SKM-1 (cell line): ENCODE measurements at regions not wholly inside any gene's neighbourhood (a gene's known extent, or its start where the extent isn't known, plus 50 kb on each side); places are given as distances from the start of the nearest gene placed in this dataset.

Experiments
- DNase-seq: peaks from one replicate; lab custom pipeline; 2025; ENCODE audit not compliant: unreplicated experiment; lab: John Stamatoyannopoulos, UW

DNA sequence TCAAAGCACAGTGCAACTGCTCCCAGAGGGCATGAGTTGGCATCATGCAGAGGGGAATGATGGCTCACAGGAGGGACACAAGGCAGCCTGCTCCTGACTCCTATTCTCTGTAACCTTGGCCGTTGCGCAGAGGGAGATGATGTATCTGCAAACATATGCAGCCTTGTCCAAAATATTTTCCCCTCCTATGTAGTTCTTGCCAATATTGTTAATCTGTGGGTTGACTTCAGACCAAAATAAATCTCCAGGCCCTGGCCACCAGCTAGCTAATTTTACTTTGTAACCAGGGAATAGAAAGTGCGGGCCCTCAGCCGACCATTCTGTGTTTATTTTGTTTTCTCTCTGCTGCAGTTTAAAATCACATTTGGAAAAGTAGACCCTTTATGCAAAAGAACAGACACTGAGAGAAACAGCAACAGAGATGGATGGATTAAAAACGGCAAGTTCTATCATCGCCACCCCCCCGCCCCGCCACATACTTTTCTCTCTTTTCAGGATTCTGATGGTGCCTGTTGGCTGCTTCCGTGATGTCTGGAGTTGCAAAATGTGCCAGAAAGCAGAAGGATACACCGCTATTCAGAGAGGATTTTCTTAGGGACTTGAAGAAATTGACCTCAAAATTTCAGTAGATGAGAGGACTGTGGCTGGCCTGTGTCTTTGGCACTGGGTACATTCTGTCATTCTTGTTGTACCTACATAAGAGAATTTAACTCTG, 185.3 kb upstream of the BCOR start:
- DNase-seq: no peak

DNA sequence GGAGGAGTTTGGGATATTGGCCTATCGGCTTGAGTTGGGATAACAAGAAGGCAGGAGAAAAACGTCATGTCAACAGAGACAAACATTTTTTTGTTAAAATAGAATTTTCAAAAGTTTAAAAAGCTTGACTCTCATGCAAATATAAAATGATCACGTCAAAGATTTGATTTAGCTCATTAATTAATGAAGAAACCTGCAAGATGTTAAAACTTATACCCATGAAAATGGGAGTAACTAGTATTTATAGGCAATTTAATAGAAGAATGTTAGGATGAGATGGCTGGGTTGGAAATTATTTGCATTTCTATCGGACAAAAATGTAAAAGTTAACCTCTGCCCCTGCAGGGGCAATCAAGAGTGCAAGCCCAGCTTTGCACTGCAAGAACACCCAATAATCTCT, 184.6 kb upstream of the BCOR start:
- DNase-seq: no peak

DNA sequence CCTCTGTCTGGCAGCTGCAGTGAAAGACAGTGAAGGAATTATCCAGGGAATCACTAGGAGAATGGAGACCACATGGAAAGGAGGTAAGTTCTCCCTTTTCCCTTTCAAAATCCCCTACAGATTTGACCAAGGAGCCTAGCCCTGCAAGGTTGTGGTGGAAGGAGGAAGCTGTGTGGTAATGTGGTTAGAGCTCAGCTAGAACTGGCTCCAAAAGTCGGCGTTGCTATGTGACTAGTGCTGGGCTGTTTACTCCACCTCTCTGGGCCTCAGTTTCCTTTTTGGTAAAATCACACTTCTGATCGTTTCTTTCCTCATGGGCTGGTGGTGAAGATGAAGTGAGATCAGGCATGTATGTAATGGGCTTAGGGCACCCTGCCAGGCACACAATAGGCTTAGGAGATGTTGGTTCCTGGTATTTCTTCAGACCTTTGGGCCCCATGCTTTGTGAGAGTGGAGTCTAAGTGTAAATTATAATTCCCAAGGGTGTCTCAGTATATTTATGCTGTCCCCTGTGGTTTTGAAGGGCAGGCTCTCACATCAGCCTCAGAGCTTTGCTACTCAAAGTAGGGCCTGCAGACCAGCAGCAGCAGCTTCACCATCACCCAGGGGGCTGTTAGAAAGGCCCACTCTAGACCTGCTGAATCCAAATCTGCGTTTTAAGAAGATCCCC, 183.7 kb upstream of the BCOR start:
- DNase-seq: peak; percentile 61

DNA sequence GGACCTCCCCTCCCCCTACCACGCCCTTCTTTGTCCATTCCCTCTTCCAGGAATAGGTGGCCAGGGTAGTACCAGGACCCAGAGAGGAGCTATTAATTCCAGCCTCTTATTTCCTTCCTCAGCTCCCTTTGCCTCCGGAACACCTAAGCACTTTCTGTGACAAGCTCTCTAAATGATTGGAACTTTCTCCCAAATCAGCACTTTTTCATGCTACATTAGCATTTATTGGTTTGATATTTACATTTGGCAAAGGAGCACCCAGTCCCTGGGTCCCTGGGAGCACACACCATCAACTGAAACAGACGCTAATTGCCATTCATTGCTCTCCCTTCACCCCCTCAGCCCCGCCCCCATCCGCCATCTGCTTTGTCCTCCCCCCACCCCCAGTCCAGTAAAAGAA, 182.0 kb upstream of the BCOR start:
- DNase-seq: no peak

DNA sequence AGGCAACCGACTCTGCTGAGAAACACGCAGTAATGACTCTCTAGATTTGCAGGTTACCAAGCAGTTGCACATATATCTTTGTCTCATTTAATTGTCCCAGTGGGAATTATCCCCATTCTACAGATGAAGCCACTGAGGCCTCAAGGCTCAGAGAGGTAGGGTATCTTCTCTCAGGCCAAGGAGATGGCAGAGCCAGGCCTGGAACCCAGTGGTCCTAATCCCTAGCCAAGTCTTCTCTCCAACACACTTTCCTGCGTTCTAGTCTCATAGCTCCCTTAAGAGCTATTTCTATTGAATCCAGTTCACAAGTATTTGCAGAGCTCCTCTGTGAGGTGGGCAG, 181.3 kb upstream of the BCOR start:
- no peak for DNase-seq

DNA sequence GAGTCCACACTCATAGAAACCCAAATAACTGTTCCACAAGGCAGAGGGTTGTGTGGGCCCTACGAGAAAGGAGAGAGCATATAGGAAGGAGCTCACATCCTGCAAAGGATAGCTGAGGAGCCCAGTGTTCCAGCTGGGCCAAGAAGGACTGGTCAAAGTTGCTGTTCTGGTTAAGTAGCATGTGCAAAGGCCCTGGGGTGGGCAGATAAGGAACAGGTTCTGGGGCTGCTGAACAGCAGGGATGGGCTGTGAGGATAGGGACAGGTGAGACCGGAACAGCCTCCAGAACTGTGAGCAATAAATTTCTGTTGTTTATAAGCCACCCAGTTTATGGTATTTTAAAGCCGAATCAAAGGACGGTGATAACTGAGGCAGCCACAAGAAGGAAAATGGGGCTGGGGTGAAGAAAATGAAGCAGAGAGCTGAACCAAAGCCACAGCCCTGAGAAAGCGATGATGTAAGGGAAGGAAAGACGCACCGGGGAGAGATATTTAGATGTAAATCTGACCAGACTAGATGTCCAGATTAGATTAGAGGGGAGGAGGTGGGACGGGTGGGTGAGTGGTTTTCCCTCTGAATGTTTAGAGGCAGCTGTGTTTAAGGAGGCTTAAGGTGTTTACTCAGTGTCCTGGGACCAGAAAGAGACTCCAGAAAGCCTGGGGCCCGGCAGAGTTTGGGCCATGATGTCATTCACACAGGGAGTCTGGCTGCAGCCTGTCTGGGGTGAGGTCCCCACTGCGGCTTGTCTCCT, 180.8 kb upstream of the BCOR start:
- no peak for DNase-seq

DNA sequence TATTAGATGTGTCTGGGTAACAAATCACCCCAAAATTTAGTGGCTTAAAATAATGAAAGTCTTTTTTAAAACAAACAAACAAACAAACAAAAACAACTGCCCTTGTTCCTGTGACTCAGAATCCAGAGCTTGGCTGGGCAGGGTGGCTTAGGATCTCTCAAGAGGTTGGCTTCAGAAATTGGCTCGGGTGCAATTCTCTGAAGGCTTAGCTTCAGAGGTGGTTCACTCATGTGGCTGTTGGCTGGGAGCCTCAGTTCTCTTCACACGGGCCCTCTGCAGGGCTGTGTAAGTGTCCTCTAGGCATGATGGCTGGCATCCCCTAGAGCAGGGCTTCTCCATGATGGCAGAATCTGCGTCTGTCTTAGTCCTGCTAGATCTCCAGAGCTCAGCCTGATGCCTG, 179.9 kb upstream of the BCOR start:
- DNase-seq: no peak

DNA sequence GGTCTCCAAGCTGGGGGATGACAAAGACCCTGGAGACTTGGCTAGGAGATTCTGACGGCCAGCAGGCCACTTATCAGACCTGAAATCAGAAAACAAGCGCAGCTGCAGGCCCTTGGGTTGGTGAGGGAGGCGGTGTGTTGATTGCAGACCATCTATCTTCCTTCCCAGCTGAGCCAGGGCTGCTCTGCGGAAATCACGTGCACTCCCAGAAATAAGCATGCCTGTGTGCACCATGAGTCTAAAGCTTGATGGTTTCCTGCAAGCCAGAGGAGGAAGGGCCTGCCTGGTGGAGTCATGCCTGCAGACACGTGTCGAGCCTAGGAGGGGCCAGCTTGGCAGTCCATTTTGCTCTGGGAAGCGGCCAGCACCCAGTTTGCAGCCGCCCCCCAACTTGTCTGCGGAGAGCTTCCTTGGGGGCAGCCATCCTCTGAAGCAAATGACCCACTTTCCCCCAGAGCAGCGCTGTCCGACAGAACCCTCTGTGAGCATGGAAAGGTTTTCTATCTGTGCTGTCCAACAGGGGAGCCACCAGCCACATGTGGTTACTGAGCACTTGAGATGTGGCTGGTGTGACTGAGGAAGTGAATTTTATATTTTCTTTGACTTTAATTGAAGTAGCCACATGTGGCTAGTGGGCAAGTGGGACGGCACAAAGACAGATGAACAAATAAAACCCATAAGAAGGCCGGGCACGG, 175.7 kb upstream of the BCOR start:
- no peak for DNase-seq

DNA sequence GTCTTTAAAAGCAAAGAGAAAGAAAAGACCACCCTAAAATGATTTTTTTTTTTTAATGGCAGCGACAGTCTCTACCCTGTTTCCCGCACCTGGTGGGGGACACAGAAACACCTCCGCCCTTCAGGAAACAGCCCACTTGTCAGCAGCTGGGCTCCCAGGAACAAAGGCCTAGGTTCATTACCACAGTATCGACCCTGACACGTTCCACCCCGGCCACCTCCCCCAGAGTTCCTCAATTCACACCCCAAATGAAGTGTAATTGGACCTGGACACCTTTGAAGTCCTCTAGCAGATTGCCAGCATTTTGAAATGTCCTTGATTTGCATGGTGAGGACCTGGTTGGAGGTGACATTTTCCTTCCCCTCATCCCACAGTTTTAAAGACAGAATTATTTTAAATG, 175.0 kb upstream of the BCOR start:
- no peak for DNase-seq

DNA sequence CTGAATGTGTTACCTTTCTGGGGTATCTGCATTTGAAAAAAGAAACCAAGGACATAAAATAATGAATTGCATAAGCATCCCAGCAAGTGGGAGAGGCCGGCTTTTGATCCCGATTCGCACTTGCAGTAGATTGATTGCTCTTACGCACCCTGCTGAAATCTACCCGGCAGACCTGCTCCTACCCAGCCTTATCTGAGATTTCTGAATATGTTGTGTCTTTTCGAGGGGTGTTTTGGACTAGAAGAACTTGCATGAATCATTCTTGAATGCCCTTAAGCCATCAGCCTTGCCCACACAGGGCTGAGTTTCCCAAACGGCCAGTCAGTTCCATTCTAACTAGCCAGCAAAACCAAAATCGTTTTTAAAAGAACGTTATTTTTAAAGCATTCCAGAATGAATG, 174.4 kb upstream of the BCOR start:
- no peak for DNase-seq

DNA sequence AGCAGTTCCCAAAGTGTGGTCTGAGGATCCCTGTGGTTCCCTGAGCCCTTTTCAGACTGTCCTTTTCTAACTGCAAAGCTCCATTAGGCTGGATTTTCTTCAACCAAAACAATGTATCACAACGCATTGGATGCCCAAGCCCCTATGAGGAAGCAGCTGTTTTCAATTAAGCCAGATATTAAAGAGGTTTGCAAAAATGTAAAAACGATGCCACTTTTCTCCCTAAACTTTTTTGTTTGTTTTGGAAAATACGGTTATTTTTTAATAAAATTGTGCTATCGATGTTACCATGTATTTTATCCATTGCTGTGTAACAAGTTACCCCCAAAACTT, 170.4 kb upstream of the BCOR start:
- no peak for DNase-seq

DNA sequence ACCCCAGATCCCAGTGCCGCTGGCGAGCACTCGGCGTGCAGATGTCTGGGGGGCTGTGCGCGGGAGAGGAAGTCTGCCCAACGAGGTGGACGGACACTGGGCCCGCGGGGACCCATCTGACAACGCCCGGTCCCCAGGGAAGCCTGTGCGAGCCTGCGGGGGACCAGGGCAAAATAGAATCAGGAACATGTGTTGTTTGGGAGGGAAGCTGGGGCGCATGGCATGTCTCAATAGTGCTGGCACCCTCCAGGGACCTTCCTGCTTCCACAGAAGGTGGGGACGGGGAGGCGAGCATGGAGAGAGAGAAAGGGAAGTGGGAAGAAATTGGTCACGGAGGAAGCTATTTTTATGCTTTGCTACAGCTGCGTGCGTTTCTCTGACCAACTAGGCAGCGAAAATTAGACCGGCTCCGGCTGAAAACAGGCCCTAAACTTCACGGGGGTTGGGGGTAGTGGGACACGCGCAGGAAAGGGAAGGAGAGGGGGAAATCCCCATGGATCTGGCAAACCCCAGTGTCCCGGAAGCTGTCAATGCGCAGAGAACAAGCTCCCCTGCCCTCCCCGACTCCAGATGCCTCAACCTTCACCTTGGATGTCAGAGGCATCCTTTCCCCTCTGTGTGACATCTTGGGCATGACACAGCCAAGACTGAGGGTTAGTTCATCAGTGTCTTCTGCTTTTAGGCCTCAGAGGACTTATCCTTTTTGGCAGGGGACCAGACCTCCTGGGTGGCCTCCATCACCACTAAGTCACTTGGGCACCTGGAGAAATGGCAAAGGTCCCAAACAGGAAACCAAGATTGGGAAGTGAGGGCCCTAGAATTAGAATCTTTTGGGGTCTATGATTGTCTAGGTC, 169.8 kb upstream of the BCOR start:
- peak; percentile 28 for DNase-seq

DNA sequence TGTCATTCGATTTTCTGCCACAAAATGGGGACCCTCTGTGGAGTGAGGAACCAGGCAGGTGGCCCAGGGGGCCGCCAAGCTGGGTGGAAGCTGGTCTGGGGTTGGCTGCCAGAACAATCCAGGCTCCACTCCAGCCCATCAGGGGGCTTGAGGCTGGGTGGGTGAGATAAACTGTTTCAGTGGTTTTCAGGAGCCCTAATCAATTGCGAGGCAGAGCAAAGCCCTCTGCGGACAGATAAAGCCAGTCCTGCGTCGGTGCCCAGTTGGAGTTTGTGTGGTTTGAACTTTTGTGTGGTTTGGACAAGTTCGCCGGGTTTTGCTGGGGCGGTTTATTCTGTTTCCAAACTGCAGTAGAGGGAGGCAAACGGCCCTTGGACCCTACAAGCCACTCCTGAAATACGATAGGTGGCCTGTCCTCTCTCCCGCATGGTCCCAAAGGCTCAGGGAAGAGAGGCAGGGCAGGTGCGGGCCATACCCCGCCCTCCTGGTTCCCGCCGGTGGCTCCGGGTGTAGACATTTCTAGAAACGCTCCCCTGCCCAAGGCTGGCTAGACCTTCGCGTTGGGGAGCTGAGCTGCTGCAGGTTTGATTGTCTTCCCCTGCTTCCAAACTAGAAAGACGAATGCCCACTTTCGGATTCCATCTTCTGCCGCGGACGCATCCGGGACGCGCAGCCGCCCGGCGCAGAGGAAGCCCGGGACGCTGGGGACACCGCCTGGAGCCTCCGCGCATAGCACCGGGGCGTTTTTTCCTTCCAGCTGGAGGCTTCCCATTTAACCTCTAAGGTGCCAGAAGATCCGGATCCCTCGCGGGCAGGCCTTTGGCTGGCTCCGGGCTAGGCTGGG, 169.0 kb upstream of the BCOR start:
- DNase-seq: peak; percentile 2

DNA sequence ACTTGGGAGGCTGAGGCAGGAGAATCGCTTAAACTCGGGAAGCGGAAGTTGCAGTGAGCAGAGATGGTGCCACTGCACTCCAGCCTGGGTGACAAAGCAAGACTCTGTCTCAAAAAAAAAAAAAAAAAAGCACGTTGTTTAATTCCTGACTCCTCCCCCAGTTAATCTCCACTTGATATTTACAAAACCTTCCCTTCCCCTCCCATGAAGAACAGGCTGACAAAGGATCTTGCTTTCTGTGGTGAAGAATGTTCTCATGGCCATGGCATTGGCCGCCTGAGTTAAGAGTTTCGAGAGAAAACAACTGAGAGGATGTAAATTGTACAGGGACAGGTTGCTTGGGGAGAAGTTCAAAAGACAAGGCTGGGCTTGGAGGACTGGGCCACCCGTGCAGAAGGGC, 168.2 kb upstream of the BCOR start:
- no peak for DNase-seq

DNA sequence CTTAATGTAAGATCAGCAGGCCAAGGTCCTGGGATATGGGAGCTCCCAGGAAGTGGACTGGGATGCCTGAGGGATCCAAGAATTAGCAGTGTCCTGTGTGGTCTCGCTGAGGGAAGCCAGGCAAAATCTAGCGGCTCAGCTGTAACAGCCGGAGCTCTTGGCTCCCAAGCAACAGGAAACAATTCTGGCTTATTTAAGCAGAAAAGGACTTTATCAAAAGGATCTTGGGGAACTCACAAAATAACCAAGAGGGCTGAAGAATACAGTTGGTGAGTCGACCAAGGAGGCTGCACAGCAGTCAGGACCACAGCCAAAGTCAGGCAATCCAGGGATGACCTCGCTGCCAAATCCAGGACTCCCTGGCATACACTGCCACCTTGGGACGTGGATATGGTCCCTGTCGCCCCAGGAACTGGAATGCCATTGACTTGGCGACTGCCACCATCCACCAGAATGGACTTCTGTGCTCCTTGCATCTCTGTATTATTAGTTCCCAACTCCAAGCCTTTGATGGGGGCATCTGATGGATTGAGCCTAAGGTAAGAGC, 165.3 kb upstream of the BCOR start:
- DNase-seq: no peak

DNA sequence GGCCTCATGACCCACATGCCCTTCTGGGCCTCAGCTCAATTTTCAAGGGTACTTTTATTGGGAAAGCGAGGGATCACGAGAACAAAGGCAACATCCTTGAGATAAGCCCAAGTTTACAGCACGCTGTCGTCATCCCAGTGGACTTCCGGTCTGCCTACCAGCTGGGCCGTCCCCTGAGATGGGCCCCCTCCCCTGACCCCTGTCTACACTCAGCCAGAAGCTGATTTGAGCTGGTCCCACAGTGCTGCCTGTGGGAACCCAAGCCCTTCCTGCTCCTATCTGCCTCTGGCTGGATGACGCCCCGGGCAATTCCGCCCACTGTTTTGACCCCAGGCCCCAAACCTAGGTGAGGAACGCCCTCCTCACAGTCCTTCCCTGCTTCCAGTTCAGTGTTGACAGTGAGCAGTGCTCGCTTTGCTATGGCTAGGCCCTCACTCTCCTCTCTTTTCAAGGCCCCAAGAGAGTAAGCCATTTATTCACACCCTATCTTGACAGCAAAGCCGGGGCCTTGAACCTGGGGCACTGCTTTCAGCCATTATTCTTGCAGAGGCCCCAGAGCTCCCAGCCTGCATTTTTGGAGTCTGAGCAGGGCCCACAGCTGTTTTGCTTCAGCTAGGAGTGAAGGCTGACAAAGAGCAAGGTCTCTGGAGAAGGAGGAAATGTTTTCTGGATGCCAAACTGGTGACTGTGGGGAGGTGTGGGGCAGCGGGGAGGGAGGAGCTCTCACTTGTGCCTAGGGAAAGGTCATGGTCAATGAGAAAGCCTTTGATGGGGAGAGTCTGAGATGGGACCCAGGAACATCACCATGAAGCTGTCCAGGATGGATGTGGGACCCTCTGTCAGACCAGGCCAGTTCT, 164.6 kb upstream of the BCOR start:
- no peak for DNase-seq

DNA sequence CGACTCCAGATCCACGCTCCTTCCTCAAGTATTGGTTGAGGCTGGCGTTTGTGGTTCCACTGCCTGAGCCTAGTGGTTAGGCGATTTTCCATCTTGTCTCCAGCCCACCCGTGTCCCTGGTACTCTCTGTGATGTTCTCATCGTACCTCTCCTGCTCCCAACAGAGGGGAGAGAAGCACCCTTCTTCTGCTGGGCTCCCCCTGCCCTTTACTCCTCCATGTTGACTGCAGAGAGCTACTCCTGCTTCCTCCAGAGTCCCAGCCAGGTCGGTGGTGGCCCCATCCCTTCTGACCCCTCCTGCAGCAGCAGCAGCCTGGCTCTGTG, 164.0 kb upstream of the BCOR start:
- DNase-seq: no peak

DNA sequence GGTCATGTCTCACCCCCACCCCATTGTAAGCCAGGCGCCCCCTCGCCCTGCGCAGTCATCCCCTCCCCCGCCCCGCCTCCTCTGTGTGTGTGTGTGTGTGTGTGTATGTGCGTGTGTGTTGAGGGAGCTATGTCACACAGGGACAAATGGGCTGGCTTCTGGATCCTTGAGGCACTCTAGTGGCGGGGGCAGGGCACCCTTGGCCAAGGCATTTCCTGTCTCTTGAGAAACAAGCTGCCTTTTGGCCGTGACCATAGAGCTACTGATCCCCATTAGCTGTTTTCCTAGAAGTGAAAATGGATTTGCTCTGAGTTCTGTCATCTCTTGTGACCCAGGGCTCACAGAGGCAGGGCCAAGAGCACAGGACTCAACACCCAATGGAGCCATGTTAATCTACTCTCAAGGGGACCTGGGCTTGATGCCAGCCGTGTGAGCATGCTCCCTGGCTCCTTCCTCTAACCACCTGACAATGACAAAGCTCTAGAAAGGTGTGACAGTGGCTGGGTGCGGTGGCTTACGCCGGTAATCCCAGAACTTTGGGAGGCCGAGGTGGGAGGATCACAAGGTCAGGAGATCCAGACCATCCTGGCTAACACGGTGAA, 162.5 kb upstream of the BCOR start:
- no peak for DNase-seq

DNA sequence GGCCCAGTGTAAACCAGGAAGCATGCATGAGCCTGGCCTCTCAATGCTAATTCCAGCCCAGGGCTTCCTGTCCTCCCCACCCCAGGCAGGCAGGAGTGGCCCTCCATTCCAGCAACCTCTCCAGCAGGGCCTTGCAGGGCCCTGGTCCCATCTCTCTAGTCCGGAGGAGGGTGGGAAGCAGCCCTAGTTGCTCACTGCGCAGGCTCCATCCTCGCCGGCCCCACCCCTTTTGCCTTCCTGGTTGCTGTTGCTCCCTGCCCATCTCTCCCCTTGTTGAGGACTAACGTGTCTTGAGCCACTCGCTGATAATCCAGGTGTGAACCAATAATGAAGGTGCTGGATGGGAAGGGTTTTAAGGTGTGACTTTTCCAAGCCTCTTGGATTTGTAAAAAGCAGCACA, 161.2 kb upstream of the BCOR start:
- DNase-seq: no peak
